GM23338 (cell line): ENCODE measurements at regions not wholly inside any gene's neighbourhood (a gene's known extent, or its start where the extent isn't known, plus 50 kb on each side); places are given as distances from the start of the nearest gene placed in this dataset.

Experiments used
- ATAC-seq: fragments of 200-7000 bp; cut with Tn5 transposase; 3 replicates; pipeline ENCODE4 v1.9.1; 2020
- DNase-seq: peaks from one replicate; pipeline ENCODE4 v3.0.0-alpha.2; 2015; ENCODE audit warnings: low spot score
- H2AFZ ChIP-seq: fragments of 200-600 bp; sonication (generic); 2 replicates; pipeline ENCODE4 v1.8.0; 2016; ENCODE audit warnings: antibody characterized with exemption, mild to moderate bottlenecking, moderate library complexity
- H3F3A ChIP-seq: fragments of 200-600 bp; sonication (generic); replicated peaks from 2 replicates; pipeline ENCODE4 v1.8.0; 2017; ENCODE audit warnings: antibody characterized with exemption, mixed run types, low read depth
- H3K27ac ChIP-seq: fragments of 200-600 bp; sonication (generic); 2 replicates; pipeline ENCODE4 v1.6.1; 2016; ENCODE audit warnings: low read depth
- H3K27me3 ChIP-seq: fragments of 200-600 bp; sonication (generic); 2 replicates; pipeline ENCODE4 v1.8.0; 2016; ENCODE audit warnings: mild to moderate bottlenecking, mixed run types, moderate library complexity; ENCODE audit not compliant: insufficient read depth
- H3K36me3 ChIP-seq: fragments of 200-600 bp; sonication (generic); 2 replicates; pipeline ENCODE4 v1.8.0; 2016; ENCODE audit warnings: mild to moderate bottlenecking; ENCODE audit not compliant: insufficient read depth
- H3K4me1 ChIP-seq: fragments of 200-600 bp; sonication (generic); 2 replicates; pipeline ENCODE4 v1.8.0; 2016; ENCODE audit warnings: mild to moderate bottlenecking, moderate library complexity; ENCODE audit not compliant: insufficient read depth
- H3K4me2 ChIP-seq: fragments of 200-600 bp; sonication (generic); 2 replicates; pipeline ENCODE4 v1.7.1; 2017; ENCODE audit warnings: mixed run types
- H3K4me3 ChIP-seq: fragments of 200-600 bp; sonication (generic); 2 replicates; pipeline ENCODE4 v1.6.1; 2016; ENCODE audit warnings: mixed run types
- H3K79me2 ChIP-seq: fragments of 200-600 bp; sonication (generic); replicated peaks from 2 replicates; pipeline ENCODE4 v1.8.0; 2017; ENCODE audit warnings: mild to moderate bottlenecking; ENCODE audit not compliant: insufficient read depth
- H3K9me2 ChIP-seq: fragments of 200-600 bp; sonication (generic); 2 replicates; pipeline ENCODE4 v1.8.0; 2017; ENCODE audit not compliant: insufficient read depth
- H4K20me1 ChIP-seq: fragments of 200-600 bp; sonication (generic); replicated peaks from 2 replicates; pipeline ENCODE4 v1.8.0; 2017; ENCODE audit warnings: mild to moderate bottlenecking; ENCODE audit not compliant: insufficient read depth
- H3K27ac Mint-ChIP-seq: 2 replicates; pipeline ENCODE4 v1.8.0; 2020; ENCODE audit warnings: inconsistent platforms, mild to moderate bottlenecking, moderate library complexity, mixed read lengths
- H3K27me3 Mint-ChIP-seq: 3 replicates; pipeline ENCODE4 v1.8.0; 2022; ENCODE audit warnings: low read depth, mild to moderate bottlenecking, moderate library complexity, mixed read lengths, inconsistent platforms; ENCODE audit not compliant: insufficient read depth, poor library complexity
- H3K36me3 Mint-ChIP-seq: 3 replicates; pipeline ENCODE4 v1.8.0; 2021; ENCODE audit warnings: low read depth, mild to moderate bottlenecking, inconsistent platforms, moderate library complexity, mixed read lengths
- H3K4me1 Mint-ChIP-seq: 3 replicates; pipeline ENCODE4 v1.8.0; 2020; ENCODE audit warnings: mild to moderate bottlenecking, inconsistent platforms, mixed read lengths
- H3K4me3 Mint-ChIP-seq: 3 replicates; pipeline ENCODE4 v1.8.0; 2021; ENCODE audit warnings: moderate library complexity, mild to moderate bottlenecking, inconsistent platforms, mixed read lengths
- H3K9me3 Mint-ChIP-seq: 3 replicates; pipeline ENCODE4 v1.8.0; 2020; ENCODE audit warnings: moderate library complexity, mild to moderate bottlenecking, inconsistent platforms, mixed read lengths
- CREB1 ChIP-seq: fragments of 250-450 bp; sonication (Bioruptor Pico); IDR thresholded peaks from 2 replicates; pipeline ENCODE4 v1.5.0; 2020; ENCODE audit warnings: low read depth, mild to moderate bottlenecking, moderate library complexity
- EZH2 ChIP-seq: fragments of 200-600 bp; sonication (generic); IDR thresholded peaks from one replicate; pipeline ENCODE4 v1.8.0; 2017; ENCODE audit warnings: antibody characterized with exemption, mild to moderate bottlenecking, low read depth; ENCODE audit not compliant: unreplicated experiment
- EZH2phosphoT487 ChIP-seq: fragments of 200-600 bp; sonication (generic); IDR thresholded peaks from one replicate; pipeline ENCODE4 v1.8.1; 2018; ENCODE audit warnings: antibody characterized with exemption; ENCODE audit not compliant: unreplicated experiment
- JUNB ChIP-seq: IDR thresholded peaks from one replicate; pipeline ENCODE4 v1.6.1; 2016; ENCODE audit warnings: antibody characterized with exemption; ENCODE audit not compliant: unreplicated experiment
- NANOG ChIP-seq: IDR thresholded peaks from 2 replicates; pipeline ENCODE4 v1.6.1; 2016; ENCODE audit warnings: antibody characterized with exemption, borderline replicate concordance
- POLR2AphosphoS5 ChIP-seq: IDR thresholded peaks from 2 replicates; pipeline ENCODE4 v1.6.1; 2016; ENCODE audit warnings: antibody characterized with exemption, low read depth
- STAT1 ChIP-seq: IDR thresholded peaks from one replicate; pipeline ENCODE4 v1.6.1; 2016; ENCODE audit warnings: antibody characterized with exemption; ENCODE audit not compliant: unreplicated experiment
- ZNF114 ChIP-seq: fragments of 250-450 bp; sonication (Bioruptor Pico); IDR thresholded peaks from 2 replicates; pipeline ENCODE4 v1.5.0; 2020; ENCODE audit warnings: mild to moderate bottlenecking, moderate library complexity
- ZNF331 ChIP-seq: fragments of 250-450 bp; sonication (Bioruptor Pico); IDR thresholded peaks from 2 replicates; pipeline ENCODE4 v1.5.0; 2020; ENCODE audit warnings: low read depth, mild to moderate bottlenecking, moderate library complexity
- TF ChIP-seq, protein P1 (sequence below), 2 experiments: fragments of 200-600 bp in 1 of 2; sonication (generic) in 1 of 2; conservative IDR thresholded peaks; 2 replicates each; pipeline versions ENCODE4 v1.5.1 to v1.6.1; 2016 to 2017; ENCODE audit warnings: antibody characterized with exemption in 2 of 2, low read depth in 2 of 2, mild to moderate bottlenecking in 2 of 2, moderate library complexity in 1 of 2
- TF ChIP-seq, protein P2 (sequence below): IDR thresholded peaks from 2 replicates; pipeline ENCODE4 v1.6.1; 2016; ENCODE audit warnings: antibody characterized with exemption
- TF ChIP-seq, protein P3 (sequence below): IDR thresholded peaks from one replicate; pipeline ENCODE4 v1.6.1; 2018; ENCODE audit warnings: antibody characterized with exemption; ENCODE audit not compliant: unreplicated experiment
- TF ChIP-seq, protein P4 (sequence below): fragments of 250-450 bp; sonication (Bioruptor Pico); IDR thresholded peaks from 2 replicates; pipeline ENCODE4 v1.5.0; 2020; ENCODE audit warnings: mild to moderate bottlenecking, moderate library complexity

DNA sequence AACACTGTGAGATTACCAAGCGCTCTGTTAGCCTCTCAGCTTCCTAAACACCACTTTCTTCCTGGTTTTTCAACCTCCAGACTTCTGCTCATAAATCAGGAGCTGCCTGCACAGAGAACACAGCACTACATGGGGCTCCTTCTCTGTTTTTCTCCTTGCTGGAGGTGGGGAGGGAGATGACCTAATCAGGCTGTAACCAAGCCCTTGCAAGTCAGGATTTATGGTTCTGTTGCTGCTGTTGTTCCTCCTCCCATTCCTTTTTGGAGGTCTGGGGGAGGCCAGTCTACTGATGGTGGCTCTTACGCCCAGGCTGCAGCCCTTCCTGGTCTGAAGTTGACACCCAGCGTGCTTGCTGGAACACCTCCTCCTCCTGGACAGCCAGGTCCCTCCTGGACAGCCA is 80.9 kb upstream of the AJAP1 start:
- no peaks in the 10 kb centered on the region for H3F3A ChIP-seq
- no peak for DNase-seq
- Mint-ChIP-seq H3K27ac (no peak overlapping the region), H3K4me1 (no peaks in the 10 kb centered on the region), H3K4me3 (no peak overlapping the region), H3K9me3 (peaks cover 99% of the 10 kb centered on the region), H3K36me3 (peaks cover 19% of the 10 kb centered on the region; the same call in 2 of the 3 replicates), H3K27me3 (no peaks in the 10 kb centered on the region)
- no peaks in the 10 kb centered on the region for H4K20me1 ChIP-seq
- H3K9me2 ChIP-seq: no peaks in the 10 kb centered on the region
- H3K27me3 ChIP-seq: no peaks in the 10 kb centered on the region
- H3K27ac ChIP-seq: no peak overlapping the region
- no peak overlapping the region for H3K4me3 ChIP-seq
- H2AFZ ChIP-seq: no peak overlapping the region
- peaks cover 8% of the 10 kb centered on the region; the same call in 1 of the 2 replicates for H3K36me3 ChIP-seq
- H3K79me2 ChIP-seq: no peaks in the 10 kb centered on the region
- no peak overlapping the region for H3K4me2 ChIP-seq
- ATAC-seq: no peak
- no peaks in the 10 kb centered on the region for H3K4me1 ChIP-seq
- TF ChIP-seq, protein P1, sequence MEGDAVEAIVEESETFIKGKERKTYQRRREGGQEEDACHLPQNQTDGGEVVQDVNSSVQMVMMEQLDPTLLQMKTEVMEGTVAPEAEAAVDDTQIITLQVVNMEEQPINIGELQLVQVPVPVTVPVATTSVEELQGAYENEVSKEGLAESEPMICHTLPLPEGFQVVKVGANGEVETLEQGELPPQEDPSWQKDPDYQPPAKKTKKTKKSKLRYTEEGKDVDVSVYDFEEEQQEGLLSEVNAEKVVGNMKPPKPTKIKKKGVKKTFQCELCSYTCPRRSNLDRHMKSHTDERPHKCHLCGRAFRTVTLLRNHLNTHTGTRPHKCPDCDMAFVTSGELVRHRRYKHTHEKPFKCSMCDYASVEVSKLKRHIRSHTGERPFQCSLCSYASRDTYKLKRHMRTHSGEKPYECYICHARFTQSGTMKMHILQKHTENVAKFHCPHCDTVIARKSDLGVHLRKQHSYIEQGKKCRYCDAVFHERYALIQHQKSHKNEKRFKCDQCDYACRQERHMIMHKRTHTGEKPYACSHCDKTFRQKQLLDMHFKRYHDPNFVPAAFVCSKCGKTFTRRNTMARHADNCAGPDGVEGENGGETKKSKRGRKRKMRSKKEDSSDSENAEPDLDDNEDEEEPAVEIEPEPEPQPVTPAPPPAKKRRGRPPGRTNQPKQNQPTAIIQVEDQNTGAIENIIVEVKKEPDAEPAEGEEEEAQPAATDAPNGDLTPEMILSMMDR (conservative IDR thresholded peaks at IDR 0.05; ENCODE audit: low read depth in 2 of 2): no peak
- TF ChIP-seq ZNF331 (CRISPR knock-in tag) (no peak), CREB1 (no peak), POLR2AphosphoS5 (no peak), ZNF114 (CRISPR knock-in tag) (no peak), NANOG (no peak), STAT1 (no peak), EZH2 (no peak), EZH2phosphoT487 (no peak), JUNB (no peak)
- TF ChIP-seq, protein P2, sequence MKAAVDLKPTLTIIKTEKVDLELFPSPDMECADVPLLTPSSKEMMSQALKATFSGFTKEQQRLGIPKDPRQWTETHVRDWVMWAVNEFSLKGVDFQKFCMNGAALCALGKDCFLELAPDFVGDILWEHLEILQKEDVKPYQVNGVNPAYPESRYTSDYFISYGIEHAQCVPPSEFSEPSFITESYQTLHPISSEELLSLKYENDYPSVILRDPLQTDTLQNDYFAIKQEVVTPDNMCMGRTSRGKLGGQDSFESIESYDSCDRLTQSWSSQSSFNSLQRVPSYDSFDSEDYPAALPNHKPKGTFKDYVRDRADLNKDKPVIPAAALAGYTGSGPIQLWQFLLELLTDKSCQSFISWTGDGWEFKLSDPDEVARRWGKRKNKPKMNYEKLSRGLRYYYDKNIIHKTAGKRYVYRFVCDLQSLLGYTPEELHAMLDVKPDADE: no peak
- TF ChIP-seq, protein P3, sequence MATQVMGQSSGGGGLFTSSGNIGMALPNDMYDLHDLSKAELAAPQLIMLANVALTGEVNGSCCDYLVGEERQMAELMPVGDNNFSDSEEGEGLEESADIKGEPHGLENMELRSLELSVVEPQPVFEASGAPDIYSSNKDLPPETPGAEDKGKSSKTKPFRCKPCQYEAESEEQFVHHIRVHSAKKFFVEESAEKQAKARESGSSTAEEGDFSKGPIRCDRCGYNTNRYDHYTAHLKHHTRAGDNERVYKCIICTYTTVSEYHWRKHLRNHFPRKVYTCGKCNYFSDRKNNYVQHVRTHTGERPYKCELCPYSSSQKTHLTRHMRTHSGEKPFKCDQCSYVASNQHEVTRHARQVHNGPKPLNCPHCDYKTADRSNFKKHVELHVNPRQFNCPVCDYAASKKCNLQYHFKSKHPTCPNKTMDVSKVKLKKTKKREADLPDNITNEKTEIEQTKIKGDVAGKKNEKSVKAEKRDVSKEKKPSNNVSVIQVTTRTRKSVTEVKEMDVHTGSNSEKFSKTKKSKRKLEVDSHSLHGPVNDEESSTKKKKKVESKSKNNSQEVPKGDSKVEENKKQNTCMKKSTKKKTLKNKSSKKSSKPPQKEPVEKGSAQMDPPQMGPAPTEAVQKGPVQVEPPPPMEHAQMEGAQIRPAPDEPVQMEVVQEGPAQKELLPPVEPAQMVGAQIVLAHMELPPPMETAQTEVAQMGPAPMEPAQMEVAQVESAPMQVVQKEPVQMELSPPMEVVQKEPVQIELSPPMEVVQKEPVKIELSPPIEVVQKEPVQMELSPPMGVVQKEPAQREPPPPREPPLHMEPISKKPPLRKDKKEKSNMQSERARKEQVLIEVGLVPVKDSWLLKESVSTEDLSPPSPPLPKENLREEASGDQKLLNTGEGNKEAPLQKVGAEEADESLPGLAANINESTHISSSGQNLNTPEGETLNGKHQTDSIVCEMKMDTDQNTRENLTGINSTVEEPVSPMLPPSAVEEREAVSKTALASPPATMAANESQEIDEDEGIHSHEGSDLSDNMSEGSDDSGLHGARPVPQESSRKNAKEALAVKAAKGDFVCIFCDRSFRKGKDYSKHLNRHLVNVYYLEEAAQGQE: no peak
- TF ChIP-seq, protein P4, sequence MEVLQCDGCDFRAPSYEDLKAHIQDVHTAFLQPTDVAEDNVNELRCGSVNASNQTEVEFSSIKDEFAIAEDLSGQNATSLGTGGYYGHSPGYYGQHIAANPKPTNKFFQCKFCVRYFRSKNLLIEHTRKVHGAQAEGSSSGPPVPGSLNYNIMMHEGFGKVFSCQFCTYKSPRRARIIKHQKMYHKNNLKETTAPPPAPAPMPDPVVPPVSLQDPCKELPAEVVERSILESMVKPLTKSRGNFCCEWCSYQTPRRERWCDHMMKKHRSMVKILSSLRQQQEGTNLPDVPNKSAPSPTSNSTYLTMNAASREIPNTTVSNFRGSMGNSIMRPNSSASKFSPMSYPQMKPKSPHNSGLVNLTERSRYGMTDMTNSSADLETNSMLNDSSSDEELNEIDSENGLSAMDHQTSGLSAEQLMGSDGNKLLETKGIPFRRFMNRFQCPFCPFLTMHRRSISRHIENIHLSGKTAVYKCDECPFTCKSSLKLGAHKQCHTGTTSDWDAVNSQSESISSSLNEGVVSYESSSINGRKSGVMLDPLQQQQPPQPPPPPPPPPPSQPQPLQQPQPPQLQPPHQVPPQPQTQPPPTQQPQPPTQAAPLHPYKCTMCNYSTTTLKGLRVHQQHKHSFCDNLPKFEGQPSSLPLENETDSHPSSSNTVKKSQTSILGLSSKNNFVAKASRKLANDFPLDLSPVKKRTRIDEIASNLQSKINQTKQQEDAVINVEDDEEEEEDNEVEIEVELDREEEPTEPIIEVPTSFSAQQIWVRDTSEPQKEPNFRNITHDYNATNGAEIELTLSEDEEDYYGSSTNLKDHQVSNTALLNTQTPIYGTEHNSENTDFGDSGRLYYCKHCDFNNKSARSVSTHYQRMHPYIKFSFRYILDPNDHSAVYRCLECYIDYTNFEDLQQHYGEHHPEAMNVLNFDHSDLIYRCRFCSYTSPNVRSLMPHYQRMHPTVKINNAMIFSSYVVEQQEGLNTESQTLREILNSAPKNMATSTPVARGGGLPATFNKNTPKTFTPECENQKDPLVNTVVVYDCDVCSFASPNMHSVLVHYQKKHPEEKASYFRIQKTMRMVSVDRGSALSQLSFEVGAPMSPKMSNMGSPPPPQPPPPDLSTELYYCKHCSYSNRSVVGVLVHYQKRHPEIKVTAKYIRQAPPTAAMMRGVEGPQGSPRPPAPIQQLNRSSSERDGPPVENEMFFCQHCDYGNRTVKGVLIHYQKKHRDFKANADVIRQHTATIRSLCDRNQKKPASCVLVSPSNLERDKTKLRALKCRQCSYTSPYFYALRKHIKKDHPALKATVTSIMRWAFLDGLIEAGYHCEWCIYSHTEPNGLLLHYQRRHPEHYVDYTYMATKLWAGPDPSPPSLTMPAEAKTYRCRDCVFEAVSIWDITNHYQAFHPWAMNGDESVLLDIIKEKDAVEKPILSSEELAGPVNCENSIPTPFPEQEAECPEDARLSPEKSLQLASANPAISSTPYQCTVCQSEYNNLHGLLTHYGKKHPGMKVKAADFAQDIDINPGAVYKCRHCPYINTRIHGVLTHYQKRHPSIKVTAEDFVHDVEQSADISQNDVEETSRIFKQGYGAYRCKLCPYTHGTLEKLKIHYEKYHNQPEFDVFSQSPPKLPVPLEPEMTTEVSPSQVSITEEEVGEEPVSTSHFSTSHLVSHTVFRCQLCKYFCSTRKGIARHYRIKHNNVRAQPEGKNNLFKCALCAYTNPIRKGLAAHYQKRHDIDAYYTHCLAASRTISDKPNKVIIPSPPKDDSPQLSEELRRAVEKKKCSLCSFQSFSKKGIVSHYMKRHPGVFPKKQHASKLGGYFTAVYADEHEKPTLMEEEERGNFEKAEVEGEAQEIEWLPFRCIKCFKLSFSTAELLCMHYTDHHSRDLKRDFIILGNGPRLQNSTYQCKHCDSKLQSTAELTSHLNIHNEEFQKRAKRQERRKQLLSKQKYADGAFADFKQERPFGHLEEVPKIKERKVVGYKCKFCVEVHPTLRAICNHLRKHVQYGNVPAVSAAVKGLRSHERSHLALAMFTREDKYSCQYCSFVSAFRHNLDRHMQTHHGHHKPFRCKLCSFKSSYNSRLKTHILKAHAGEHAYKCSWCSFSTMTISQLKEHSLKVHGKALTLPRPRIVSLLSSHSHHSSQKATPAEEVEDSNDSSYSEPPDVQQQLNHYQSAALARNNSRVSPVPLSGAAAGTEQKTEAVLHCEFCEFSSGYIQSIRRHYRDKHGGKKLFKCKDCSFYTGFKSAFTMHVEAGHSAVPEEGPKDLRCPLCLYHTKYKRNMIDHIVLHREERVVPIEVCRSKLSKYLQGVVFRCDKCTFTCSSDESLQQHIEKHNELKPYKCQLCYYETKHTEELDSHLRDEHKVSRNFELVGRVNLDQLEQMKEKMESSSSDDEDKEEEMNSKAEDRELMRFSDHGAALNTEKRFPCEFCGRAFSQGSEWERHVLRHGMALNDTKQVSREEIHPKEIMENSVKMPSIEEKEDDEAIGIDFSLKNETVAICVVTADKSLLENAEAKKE: no peak
